Osteocyte (in vitro differentiated cells): ENCODE measurements at regions not wholly inside any gene's neighbourhood (a gene's known extent, or its start where the extent isn't known, plus 50 kb on each side); places are given as distances from the start of the nearest gene placed in this dataset.

Experiments used
- DNase-seq: peaks from one replicate; pipeline ENCODE4 v3.0.0; 2021; ENCODE audit warnings: mixed read lengths; ENCODE audit not compliant: unreplicated experiment; ENCODE audit errors: extremely low spot score
- H3K27ac Mint-ChIP-seq: one replicate; pipeline ENCODE4 v1.8.0; 2021; ENCODE audit warnings: mild to moderate bottlenecking, mixed read lengths; ENCODE audit not compliant: unreplicated experiment
- H3K27me3 Mint-ChIP-seq: one replicate; pipeline ENCODE4 v1.8.0; 2021; ENCODE audit warnings: mixed read lengths; ENCODE audit not compliant: unreplicated experiment
- H3K36me3 Mint-ChIP-seq: one replicate; pipeline ENCODE4 v1.8.0; 2021; ENCODE audit warnings: mixed read lengths; ENCODE audit not compliant: unreplicated experiment
- H3K4me1 Mint-ChIP-seq: one replicate; pipeline ENCODE4 v1.8.0; 2021; ENCODE audit warnings: mixed read lengths; ENCODE audit not compliant: unreplicated experiment
- H3K4me3 Mint-ChIP-seq: one replicate; pipeline ENCODE4 v1.8.0; 2021; ENCODE audit warnings: mild to moderate bottlenecking, moderate library complexity, mixed read lengths; ENCODE audit not compliant: unreplicated experiment
- H3K9me3 Mint-ChIP-seq: one replicate; pipeline ENCODE4 v1.8.0; 2021; ENCODE audit warnings: mixed read lengths; ENCODE audit not compliant: unreplicated experiment
- CTCF ChIP-seq: fragments of 200-600 bp; sonication (generic); IDR thresholded peaks from 2 replicates; pipeline ENCODE4 v1.5.0; 2021; ENCODE audit warnings: antibody characterized with exemption, mild to moderate bottlenecking, moderate library complexity

- no peak for DNase-seq
- H3K27ac Mint-ChIP-seq = no peak overlapping the region
- H3K4me3 Mint-ChIP-seq = no peak overlapping the region
- H3K9me3 Mint-ChIP-seq = no peaks in the 10 kb centered on the region
- no peaks in the 10 kb centered on the region for H3K36me3 Mint-ChIP-seq
- no peaks in the 10 kb centered on the region for H3K4me1 Mint-ChIP-seq
- no peaks in the 10 kb centered on the region for H3K27me3 Mint-ChIP-seq
- no peak for TF ChIP-seq CTCF
Observed at GRCh38 chr14:44135972-44136371, 371.1 kb downstream of the FSCB start.

GRCh38 chr14:44131861-44132260 is 375.2 kb downstream of the FSCB start:
- TF ChIP-seq CTCF = no peak
- H3K27me3 Mint-ChIP-seq = no peaks in the 10 kb centered on the region

GRCh38 chr14:44113769-44114730 is 393.0 kb downstream of the FSCB start:
- Mint-ChIP-seq H3K27me3 (no peaks in the 10 kb centered on the region), H3K36me3 (no peaks in the 10 kb centered on the region), H3K4me1 (no peaks in the 10 kb centered on the region), H3K9me3 (peaks cover 32% of the 10 kb centered on the region), H3K4me3 (no peak overlapping the region), H3K27ac (no peak overlapping the region)
- DNase-seq = no peak
- TF ChIP-seq CTCF = no peak

More at GRCh38 chr14:44131861-44132260, 375.2 kb downstream of the FSCB start:
- H3K4me3 Mint-ChIP-seq = no peak overlapping the region
- no peak for DNase-seq
- H3K4me1 Mint-ChIP-seq = no peaks in the 10 kb centered on the region
- no peak overlapping the region for H3K27ac Mint-ChIP-seq
- H3K36me3 Mint-ChIP-seq = no peaks in the 10 kb centered on the region
- H3K9me3 Mint-ChIP-seq = peaks cover 4% of the 10 kb centered on the region

DNA sequence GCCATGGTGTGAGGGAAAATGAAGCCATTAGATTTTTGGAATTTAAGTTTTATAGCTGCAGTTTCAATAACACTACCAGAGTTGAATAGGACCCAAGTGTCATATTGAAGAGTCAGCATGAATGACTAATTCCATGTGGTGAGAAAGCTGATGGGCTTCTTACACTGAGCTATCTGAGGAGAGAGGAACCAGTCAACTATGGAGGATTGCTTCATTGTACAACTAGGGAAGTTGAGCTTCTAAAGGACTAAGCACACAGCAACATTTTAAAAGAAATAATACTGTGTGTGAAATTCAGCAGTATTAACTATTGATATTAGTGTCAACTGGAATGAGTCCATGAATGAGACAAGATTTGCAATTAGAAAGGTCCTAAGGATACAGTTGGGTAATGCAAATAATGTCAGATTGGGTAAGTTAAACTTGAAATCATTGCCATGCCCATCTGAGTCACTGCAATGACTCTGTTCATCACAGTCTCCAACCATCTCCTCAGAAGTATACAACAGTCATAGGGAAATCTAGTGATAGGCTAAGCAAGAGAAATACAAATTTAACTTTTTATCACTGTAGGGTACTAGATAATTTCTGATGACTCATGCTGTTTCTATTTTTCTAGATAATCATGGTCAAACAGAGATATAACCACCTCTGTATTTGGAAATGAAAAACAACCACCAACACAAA is 394.2 kb downstream of the FSCB start:
- no peak for TF ChIP-seq CTCF
- no peaks in the 10 kb centered on the region for H3K36me3 Mint-ChIP-seq
- H3K9me3 Mint-ChIP-seq = peaks cover 33% of the 10 kb centered on the region
- H3K27me3 Mint-ChIP-seq = no peaks in the 10 kb centered on the region
- no peaks in the 10 kb centered on the region for H3K4me1 Mint-ChIP-seq
- no peak overlapping the region for H3K27ac Mint-ChIP-seq
- no peak overlapping the region for H3K4me3 Mint-ChIP-seq
- no peak for DNase-seq

DNA sequence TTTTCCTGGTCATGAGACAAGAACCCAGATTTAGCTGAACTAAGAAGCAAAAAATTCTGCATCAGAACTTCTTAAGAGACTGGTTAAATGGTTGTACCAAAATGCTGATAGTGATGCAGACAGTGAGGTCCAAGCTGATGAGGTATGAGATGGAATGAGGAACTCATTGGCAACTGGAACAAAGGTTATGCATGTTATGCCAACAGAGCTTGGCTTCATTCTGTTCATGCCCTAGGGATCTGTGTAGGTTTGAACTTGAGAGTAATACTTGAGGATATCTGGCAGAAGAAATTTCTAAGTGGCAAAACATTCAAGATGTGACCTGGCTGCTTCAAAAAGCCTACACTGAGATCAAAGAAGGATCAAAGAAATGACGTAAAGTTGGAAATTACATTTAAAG is 398.0 kb downstream of the FSCB start:
- no peak for TF ChIP-seq CTCF
- DNase-seq = no peak
- Mint-ChIP-seq H3K9me3 (peaks cover 22% of the 10 kb centered on the region), H3K27ac (no peak overlapping the region), H3K36me3 (no peaks in the 10 kb centered on the region), H3K27me3 (no peaks in the 10 kb centered on the region), H3K4me1 (no peaks in the 10 kb centered on the region), H3K4me3 (no peak overlapping the region)
